Activated T-helper 1 cell treated with anti-CD3 and anti-CD28 coated beads, Interleukin-12 subunit alpha, Interleukin-12 subunit beta, Interleukin-2, Interleukin-4 antibody, amounts not matched to agents 30 ng/mL and 10 ng/mL and 1 ng/mL, durations not matched to agents 14 hours and 24 hours and 36 hours (primary cell): ENCODE measurements at regions not wholly inside any gene's neighbourhood (a gene's known extent, or its start where the extent isn't known, plus 50 kb on each side); places are given as distances from the start of the nearest gene placed in this dataset.

Experiments
- DNase-seq: peaks from one replicate; pipeline ENCODE4 v3.0.0; 2021; ENCODE audit warnings: low spot score
- H3K27ac Mint-ChIP-seq: one replicate; pipeline ENCODE4 v1.8.0; 2021; ENCODE audit warnings: mild to moderate bottlenecking, mixed read lengths
- H3K27me3 Mint-ChIP-seq: one replicate; pipeline ENCODE4 v1.8.0; 2022; ENCODE audit warnings: mild to moderate bottlenecking, moderate library complexity, mixed read lengths; ENCODE audit not compliant: insufficient read depth
- H3K36me3 Mint-ChIP-seq: one replicate; pipeline ENCODE4 v1.8.0; 2021; ENCODE audit warnings: low read depth, mixed read lengths
- H3K4me1 Mint-ChIP-seq: one replicate; pipeline ENCODE4 v1.8.0; 2021; ENCODE audit warnings: low read depth, mixed read lengths
- H3K4me3 Mint-ChIP-seq: one replicate; pipeline ENCODE4 v1.8.0; 2021; ENCODE audit warnings: mild to moderate bottlenecking, moderate library complexity, mixed read lengths
- H3K9me3 Mint-ChIP-seq: one replicate; pipeline ENCODE4 v1.8.0; 2021; ENCODE audit warnings: mixed read lengths
- intact Hi-C: fragments of 100-400 bp; cut with micrococcal nuclease; formaldehyde crosslinking; loops from one replicate; pipeline ENCODE4 v1.15.1; 2024

DNA sequence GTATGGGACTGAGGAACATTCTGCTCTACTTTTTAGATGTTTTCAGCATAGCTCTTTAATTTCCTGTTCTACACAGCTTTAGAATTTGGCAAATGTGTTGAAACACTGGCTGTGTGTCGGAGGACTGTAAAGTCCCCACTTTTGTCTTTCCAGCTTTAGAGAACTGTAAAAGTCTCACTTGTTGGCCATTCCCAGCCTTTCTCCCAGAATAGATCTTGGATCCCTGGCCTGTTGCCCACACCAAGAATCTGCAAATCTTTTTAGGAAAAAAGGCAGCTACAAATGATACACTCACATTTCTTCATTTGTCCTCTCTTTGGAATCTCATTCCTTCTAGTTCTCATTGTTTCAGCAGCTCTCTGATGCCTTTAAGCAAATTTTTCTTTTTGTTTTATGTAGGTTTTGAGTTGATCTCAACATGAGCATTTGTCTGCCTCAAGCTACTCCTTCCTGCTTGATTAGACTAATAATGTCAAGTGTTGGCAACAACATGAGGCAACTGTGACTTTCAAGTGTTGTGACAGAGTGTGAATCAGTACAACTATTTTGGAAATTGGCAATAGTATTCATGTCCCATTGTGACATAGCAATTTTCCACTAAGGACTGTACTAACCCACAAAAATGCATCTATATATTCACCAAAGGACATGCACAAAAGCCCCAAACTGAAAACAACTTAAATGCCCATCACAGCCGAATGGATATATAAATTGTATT, 610.8 kb downstream of the EPHA4 start:
- Mint-ChIP-seq H3K27ac (no peak overlapping the region), H3K9me3 (no peaks in the 10 kb centered on the region), H3K4me3 (no peak overlapping the region), H3K36me3 (no peaks in the 10 kb centered on the region), H3K27me3 (no peaks in the 10 kb centered on the region), H3K4me1 (no peaks in the 10 kb centered on the region)
- no peak for DNase-seq
- intact Hi-C loops, result no loop called here

DNA sequence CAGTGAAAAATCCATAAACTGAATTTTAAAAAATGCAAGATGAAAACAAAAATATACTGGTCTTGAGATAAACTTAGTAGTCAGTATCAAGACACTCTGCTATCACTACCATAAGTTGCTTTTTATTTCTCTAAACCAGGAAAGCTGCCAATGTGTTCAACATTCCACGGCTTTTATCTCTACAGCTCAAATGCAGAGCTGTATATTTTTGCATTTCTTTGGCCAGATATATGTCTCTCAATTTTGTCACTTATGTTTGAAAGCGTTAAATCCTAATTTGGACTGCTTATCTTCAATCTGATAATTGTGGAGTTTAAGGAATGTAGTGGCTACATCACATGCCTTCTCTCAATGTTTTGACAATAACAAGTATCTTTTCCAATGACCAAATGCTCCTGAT, 609.5 kb downstream of the EPHA4 start:
- no peaks in the 10 kb centered on the region for H3K27me3 Mint-ChIP-seq
- H3K27ac Mint-ChIP-seq, result no peak overlapping the region
- no peak for DNase-seq
- H3K36me3 Mint-ChIP-seq, result no peaks in the 10 kb centered on the region
- no peaks in the 10 kb centered on the region for H3K9me3 Mint-ChIP-seq
- intact Hi-C loops, result no loop called here
- H3K4me1 Mint-ChIP-seq, result no peaks in the 10 kb centered on the region
- no peak overlapping the region for H3K4me3 Mint-ChIP-seq

DNA sequence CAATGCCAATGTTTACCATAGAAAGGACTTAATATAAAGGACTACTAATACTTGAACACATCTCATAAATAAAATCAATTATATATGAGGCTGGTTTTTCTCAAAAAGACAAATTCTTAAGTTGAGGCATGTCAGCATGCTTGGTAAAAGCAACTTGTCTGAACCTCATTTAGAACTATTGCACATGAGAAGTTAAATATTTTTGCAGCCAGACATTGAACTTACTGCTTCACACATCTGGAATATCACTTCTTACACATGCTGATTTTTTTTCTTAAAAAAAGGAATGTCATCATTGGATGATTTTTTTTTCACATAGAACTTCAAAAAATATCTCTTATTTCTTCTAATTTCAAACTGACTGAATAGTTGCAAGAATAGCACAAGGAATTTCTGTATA, 609.0 kb downstream of the EPHA4 start:
- peaks cover under 1% of the 10 kb centered on the region for H3K27me3 Mint-ChIP-seq
- no peak for DNase-seq
- no peaks in the 10 kb centered on the region for H3K36me3 Mint-ChIP-seq
- H3K9me3 Mint-ChIP-seq, result no peaks in the 10 kb centered on the region
- H3K4me1 Mint-ChIP-seq, result no peaks in the 10 kb centered on the region
- H3K4me3 Mint-ChIP-seq, result no peak overlapping the region
- no peak overlapping the region for H3K27ac Mint-ChIP-seq
- intact Hi-C loops, result no loop called here

DNA sequence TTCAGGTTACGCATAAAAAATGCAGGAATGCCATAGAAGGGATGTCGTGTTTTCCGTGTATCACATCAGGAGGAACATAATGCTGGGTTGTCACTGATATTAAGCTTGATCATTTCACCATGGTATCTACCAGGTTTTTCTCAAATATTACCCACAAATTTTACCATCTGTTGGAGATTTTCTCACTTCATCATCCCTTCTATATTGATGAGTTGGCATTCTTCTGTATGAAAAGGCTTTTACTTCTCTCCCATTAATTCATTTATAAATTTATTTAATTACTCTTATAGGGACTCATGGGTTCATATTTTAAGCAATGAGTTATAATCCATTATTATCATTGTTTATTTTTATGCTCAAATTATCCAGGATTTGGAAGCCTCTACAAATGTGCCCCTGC, 608.2 kb downstream of the EPHA4 start:
- Mint-ChIP-seq H3K9me3 (no peaks in the 10 kb centered on the region), H3K27me3 (peaks cover 2% of the 10 kb centered on the region), H3K4me3 (no peak overlapping the region), H3K36me3 (no peaks in the 10 kb centered on the region), H3K27ac (no peak overlapping the region), H3K4me1 (no peaks in the 10 kb centered on the region)
- intact Hi-C loops, result no loop called here
- DNase-seq, result no peak

DNA sequence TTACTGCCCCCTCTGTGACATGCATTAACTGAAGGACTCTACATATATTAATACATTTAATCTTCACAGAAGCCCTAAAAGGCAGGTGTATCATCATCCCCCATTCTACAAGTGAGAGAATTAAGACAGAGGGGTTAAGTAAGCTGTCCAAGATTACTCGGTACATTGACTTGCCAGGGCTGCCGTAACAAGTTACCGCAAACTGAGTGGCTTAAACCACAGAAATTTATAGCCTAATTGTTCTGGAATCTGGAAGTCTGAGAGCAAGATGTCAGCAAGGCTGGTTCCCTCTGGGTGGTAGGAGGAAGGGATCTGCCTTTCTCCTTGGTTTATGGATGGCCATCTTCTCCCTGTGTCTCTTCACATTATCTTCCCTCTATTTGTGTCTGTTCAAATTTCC, 605.5 kb downstream of the EPHA4 start:
- no peaks in the 10 kb centered on the region for H3K4me1 Mint-ChIP-seq
- H3K4me3 Mint-ChIP-seq, result no peak overlapping the region
- DNase-seq, result no peak
- peaks cover 2% of the 10 kb centered on the region for H3K27me3 Mint-ChIP-seq
- intact Hi-C loops, result no loop called here
- no peaks in the 10 kb centered on the region for H3K9me3 Mint-ChIP-seq
- no peak overlapping the region for H3K27ac Mint-ChIP-seq
- no peaks in the 10 kb centered on the region for H3K36me3 Mint-ChIP-seq

DNA sequence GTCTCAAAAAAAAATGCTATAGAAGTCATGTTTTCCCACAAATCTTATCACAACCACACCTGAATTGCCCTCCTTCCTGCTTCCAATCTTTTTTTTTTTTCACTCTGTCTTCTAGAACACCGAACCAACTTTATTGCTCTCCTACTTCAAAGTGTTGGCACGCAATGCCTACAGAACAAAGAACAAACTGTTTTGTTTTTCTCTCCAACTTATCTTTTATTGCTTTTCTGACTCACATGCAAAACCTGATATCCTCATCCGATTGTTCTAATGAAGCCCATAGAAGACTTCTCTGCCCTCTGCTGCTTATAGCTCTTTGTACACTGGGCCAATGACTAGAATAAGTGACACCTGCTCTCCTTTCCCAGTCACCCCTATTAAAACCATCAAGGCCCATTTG, 602.8 kb downstream of the EPHA4 start:
- H3K27me3 Mint-ChIP-seq, result peaks cover 2% of the 10 kb centered on the region
- no peak overlapping the region for H3K4me3 Mint-ChIP-seq
- H3K9me3 Mint-ChIP-seq, result no peaks in the 10 kb centered on the region
- no peaks in the 10 kb centered on the region for H3K36me3 Mint-ChIP-seq
- H3K27ac Mint-ChIP-seq, result no peak overlapping the region
- no peak for DNase-seq
- intact Hi-C loops, result no loop called here
- no peaks in the 10 kb centered on the region for H3K4me1 Mint-ChIP-seq

DNA sequence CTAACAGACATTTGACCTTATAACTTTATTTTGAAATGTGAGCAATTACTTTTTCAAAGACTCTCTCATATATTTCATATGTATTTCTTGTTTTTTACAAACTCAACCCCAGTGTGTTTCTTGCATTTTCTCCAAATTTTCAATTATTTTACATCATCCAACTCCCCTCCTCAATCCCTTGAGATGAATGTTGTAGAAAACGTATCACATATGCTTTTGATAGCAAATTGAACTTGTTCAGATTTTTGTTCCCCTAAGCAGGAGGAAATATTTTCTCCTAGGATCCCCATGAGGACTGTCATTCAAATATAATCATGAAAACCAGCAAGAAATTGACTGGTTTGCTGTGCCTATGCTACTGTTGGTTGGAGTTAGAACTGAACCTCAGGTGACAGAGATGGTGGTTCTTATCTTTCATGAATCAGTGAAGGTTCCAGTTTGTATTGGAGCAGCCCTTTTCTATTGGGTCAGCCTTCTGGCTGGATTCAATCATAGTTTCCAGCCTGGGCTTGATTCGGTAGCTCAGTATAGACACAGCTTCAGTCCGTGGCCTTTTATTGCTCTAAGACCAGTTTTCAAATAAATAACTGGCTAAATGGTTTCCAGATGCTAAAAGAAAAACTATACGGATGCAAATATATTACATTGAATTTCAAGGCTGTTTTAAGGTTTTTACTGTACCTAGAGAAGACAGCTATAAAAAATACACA, 591.0 kb downstream of the EPHA4 start:
- intact Hi-C loops, result no loop called here
- no peaks in the 10 kb centered on the region for H3K36me3 Mint-ChIP-seq
- H3K27ac Mint-ChIP-seq, result no peak overlapping the region
- H3K27me3 Mint-ChIP-seq, result no peaks in the 10 kb centered on the region
- H3K4me3 Mint-ChIP-seq, result no peak overlapping the region
- H3K9me3 Mint-ChIP-seq, result no peaks in the 10 kb centered on the region
- no peak for DNase-seq
- H3K4me1 Mint-ChIP-seq, result no peaks in the 10 kb centered on the region

DNA sequence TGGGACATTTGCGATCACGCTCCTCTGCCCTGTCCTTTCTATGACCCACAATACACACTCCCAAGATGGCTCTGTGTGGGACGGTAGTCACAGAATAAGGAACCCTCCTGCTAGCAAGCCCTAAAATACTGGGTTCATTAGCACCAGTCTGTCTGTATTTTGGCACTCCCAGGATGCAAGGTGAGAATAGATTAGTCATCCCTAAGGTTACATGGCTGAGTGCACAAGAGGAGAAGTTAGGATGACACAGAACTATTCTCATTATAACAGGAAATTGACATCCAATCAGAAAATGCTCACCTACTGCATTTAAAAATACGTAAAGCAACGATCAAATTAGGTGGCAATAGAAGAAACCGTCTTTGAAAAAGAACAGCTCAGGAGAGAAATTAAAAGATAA, 590.2 kb downstream of the EPHA4 start:
- intact Hi-C loops, result no loop called here
- Mint-ChIP-seq H3K27me3 (no peaks in the 10 kb centered on the region), H3K9me3 (no peaks in the 10 kb centered on the region), H3K4me3 (no peak overlapping the region), H3K36me3 (no peaks in the 10 kb centered on the region), H3K27ac (no peak overlapping the region), H3K4me1 (no peaks in the 10 kb centered on the region)
- no peak for DNase-seq

DNA sequence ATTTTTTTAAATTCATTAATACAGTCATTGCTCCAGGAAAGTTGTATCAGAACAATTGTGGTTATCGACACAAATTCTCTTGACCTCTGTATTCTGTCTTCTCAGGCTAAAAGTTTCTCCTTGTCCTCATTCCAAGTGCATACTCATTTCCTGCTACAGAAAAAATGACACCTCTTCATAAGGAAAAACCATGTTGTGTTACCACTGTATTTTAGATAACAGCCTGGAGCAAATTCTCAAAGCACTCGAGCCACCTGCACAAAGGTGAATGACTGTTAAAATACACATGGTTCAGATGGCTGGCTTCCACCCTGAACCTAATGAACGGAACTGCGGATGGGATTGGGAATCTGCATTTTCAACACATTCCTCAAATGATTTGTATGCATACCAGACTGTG, 586.5 kb downstream of the EPHA4 start:
- H3K27me3 Mint-ChIP-seq, result no peaks in the 10 kb centered on the region
- no peaks in the 10 kb centered on the region for H3K4me1 Mint-ChIP-seq
- DNase-seq, result no peak
- no peaks in the 10 kb centered on the region for H3K9me3 Mint-ChIP-seq
- intact Hi-C loops, result no loop called here
- no peaks in the 10 kb centered on the region for H3K36me3 Mint-ChIP-seq
- H3K4me3 Mint-ChIP-seq, result no peak overlapping the region
- no peak overlapping the region for H3K27ac Mint-ChIP-seq

DNA sequence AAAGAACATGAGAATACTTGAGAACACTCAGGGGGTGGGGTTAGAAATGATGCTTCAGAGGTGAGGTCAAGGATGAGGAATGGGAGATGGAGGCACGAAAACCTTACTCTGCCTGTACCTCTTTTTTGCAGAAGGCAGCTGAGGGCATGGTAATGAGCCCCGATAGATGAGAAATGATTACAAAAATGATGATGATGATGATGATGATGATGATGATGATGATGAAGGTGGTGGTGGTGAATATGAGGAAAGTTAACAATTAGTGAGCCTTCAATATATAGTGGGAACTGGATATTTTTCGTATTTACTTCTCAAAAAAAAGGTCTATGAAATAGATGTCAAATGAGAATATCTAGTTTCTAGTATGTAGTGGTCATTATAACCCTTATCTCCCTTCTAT, 584.3 kb downstream of the EPHA4 start:
- H3K36me3 Mint-ChIP-seq, result no peaks in the 10 kb centered on the region
- no peak for DNase-seq
- no peaks in the 10 kb centered on the region for H3K4me1 Mint-ChIP-seq
- no peak overlapping the region for H3K27ac Mint-ChIP-seq
- no peak overlapping the region for H3K4me3 Mint-ChIP-seq
- no peaks in the 10 kb centered on the region for H3K27me3 Mint-ChIP-seq
- intact Hi-C loops, result no loop called here
- H3K9me3 Mint-ChIP-seq, result no peaks in the 10 kb centered on the region

DNA sequence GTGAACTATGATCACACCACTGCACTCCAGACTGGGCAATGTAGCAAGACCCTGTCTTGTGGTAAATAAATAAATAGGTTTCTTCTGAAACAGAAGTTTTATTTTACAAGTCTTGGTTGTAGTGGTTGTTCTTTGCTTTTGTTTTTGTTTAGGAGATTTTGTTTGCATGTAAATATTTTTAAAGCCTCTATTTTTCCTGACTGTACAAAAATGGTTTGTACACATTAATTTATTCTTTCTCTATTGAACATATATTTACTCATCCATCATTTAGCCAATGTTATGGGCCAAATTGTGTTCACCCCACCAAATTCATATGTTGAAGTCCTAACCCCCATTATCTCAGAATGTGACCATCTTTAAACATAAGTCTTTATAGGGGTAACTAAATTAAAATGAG, 580.1 kb downstream of the EPHA4 start:
- no peak for DNase-seq
- Mint-ChIP-seq H3K4me3 (no peak overlapping the region), H3K27me3 (no peaks in the 10 kb centered on the region), H3K4me1 (no peaks in the 10 kb centered on the region), H3K27ac (no peak overlapping the region), H3K36me3 (no peaks in the 10 kb centered on the region), H3K9me3 (no peaks in the 10 kb centered on the region)
- intact Hi-C loops, result no loop called here

DNA sequence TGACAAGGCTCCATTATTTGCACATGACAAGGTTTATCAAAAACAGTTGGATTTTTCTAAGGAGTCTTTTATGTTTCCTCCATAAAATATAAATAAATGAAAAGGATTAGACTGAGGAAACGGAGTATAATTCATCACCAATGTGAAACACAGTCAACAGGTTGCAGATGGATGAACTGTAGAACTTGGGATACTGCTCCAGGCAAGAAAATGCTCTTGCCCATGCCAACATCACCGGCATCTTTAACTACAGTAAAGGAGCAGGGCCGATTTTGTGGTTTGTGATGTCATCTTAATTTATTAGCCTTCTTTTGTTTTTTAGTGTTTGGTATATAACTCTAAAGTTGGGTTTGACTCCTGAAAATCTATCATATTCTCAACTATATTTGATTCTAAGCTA, 577.3 kb downstream of the EPHA4 start:
- Mint-ChIP-seq H3K27ac (no peak overlapping the region), H3K27me3 (no peaks in the 10 kb centered on the region), H3K36me3 (no peaks in the 10 kb centered on the region), H3K4me3 (no peak overlapping the region), H3K4me1 (no peaks in the 10 kb centered on the region), H3K9me3 (no peaks in the 10 kb centered on the region)
- no peak for DNase-seq
- intact Hi-C loops, result no loop called here

DNA sequence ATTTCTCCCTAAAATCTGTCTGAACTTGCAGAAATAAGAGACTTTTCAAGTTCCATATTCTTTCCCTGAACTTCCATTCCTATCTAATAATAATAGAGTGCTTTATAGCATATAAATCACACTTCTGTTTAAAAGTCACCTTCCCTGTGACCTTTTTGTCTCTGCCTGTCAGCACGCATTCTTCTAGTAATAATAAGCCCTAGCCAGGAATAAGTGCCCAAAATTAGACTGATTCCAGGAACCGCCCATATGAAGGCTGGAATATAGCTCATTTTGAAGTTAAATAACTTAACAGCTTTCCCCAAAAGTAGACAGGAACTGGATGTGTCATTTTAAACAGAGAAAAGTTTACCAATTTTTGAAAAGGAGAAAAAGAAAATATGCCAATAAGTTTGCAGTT, 576.5 kb downstream of the EPHA4 start:
- Mint-ChIP-seq H3K4me1 (no peaks in the 10 kb centered on the region), H3K27ac (no peak overlapping the region), H3K4me3 (no peak overlapping the region), H3K9me3 (no peaks in the 10 kb centered on the region), H3K27me3 (no peaks in the 10 kb centered on the region), H3K36me3 (no peaks in the 10 kb centered on the region)
- no peak for DNase-seq
- intact Hi-C loops, result no loop called here

DNA sequence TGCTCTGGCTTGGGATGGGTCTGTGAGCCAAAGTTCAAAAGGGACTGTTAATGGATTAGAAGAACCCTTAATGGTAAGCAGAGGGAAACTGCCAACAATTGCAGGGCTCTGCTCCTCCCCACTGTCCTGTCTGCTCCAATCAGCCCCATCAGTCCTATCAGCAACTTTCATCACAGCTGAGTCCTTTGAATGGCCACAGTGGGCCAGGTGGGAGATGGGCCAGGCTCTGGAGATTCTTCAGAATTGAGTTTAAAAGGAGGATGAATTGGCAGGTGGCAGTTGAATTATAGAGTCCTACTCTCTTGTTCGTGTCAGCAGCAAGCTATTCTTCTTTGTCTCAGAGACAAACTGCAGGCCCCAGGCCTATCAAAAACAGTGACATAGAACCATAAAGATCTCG, 573.9 kb downstream of the EPHA4 start:
- no peak overlapping the region for H3K4me3 Mint-ChIP-seq
- H3K4me1 Mint-ChIP-seq, result no peaks in the 10 kb centered on the region
- H3K27me3 Mint-ChIP-seq, result no peaks in the 10 kb centered on the region
- no peak overlapping the region for H3K27ac Mint-ChIP-seq
- DNase-seq, result no peak
- H3K36me3 Mint-ChIP-seq, result no peaks in the 10 kb centered on the region
- no peaks in the 10 kb centered on the region for H3K9me3 Mint-ChIP-seq
- intact Hi-C loops, result no loop called here
